GM19035 (cell line): ENCODE measurements at regions not wholly inside any gene's neighbourhood (a gene's known extent, or its start where the extent isn't known, plus 50 kb on each side); places are given as distances from the start of the nearest gene placed in this dataset.

Experiments
- ATAC-seq: cut with Tn5 transposase; IDR thresholded peaks from one replicate; pipeline ENCODE4 v1.9.1; 2021; ENCODE audit not compliant: unreplicated experiment

DNA sequence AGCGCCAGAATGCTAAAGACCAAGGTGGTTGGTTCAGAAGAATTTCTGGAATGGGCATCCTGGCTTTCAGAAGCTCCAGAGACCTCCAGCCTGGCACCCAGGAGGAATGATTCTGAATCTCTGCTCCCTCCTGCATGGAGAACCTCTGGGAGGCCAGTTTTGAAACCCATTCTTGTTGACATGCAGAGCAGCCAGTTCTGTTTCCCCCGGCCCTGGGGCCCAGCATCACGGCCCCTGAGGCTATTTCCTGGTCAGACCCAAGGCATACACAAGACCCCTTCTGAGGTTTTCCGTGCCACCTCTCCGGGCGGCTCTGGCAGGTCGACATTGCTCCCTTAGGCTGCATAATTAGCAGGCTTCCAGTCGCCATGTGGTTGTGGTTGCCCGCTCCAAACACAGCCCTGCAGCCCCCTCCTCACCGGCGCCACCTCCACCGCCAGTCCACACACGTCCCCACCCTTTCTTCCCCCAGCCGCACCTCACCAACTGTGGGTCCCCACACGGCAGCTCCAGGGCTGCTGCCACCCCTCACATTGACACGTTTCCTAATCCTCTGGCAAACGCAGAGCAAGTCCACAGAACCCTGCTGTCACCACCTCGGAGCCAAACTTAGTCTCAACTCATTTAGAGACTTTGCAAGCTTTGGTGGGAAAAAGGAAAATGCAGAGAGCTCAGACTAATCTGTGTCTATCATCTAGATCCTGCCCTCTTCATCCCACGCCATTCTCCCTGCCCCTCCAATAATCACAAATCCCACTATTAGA lies 367.1 kb downstream of the SOX9 start:
- no peak for ATAC-seq

DNA sequence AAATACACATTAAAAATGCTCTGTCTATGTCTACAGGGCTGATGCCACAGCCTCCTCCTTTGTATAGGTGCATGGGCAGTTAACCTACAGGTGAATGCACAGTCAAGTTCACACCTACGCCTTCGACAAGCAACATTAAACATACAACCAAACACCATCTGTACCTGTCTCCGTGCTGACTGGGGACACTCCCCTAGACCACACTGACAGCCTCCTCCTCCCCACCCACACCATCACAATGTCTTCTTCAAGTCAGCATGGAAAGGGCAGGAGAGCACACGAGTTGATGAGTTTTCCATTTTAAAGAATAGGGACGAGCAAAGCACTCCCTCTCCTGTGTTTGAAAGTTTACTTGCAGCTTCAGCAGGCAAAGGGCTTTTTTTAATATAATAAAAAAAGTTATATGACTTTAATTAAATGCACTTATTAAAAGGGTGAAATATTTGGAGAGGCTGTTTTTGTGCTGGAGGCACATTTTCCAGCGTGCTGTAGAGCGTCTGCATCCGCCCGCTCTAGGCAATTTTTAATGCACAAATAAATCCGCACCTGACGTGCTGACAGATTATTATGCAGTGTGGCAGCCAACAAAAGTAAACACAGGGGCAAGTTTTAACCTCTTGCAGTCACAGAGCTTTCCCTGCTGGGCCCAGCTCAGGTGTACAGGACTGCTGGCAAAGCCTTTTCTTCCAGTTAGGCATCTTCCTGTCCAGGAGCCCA lies 367.9 kb downstream of the SOX9 start:
- no peak for ATAC-seq

DNA sequence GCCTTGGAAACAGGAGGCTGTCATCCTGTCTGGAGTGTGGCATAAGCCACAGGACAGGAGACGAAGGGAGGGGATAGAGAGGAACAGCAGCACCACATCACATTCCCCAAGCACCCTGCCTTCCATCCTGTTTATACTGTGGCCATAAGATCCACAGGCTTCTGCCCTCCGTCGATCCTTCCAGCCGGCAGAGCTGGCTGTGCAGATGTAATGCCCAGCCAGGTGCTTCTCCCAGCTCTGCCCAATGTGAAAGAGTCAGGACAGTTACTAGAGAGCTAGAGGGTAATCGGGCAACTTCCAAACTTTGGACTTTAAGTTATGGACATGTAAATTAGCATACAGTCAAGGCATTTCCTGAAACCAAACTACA lies 368.4 kb downstream of the SOX9 start:
- ATAC-seq: no peak

GRCh38 chr17:72491102-72491501 lies 370.3 kb downstream of the SOX9 start:
- ATAC-seq: no peak

DNA sequence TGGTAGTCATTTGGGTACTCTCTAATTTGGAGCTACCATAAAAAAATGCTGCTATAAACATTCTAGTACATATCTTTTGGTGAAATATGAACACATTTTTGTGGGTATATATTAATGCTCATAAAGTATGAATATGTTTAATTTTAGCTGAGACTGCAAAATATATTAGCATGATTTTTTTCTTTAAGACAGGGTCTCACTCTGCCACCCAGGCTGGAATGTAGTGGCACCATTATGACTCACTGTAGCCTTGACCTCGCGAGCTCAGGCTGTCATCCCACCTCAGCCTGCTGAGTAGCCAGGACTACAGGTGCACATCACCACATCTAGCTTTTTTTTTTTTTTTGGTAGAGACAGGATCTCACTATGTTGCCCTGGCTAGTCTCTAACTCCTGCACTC lies 371.7 kb downstream of the SOX9 start:
- ATAC-seq: no peak

- no peak for ATAC-seq
These were observed 372.1 kb downstream of the SOX9 start for GRCh38 chr17:72492941-72493340.

- no peak for ATAC-seq
These were observed 373.7 kb downstream of the SOX9 start for GRCh38 chr17:72494566-72494965.

- ATAC-seq: no peak
These were observed 375.6 kb downstream of the SOX9 start for GRCh38 chr17:72496461-72496860.

DNA sequence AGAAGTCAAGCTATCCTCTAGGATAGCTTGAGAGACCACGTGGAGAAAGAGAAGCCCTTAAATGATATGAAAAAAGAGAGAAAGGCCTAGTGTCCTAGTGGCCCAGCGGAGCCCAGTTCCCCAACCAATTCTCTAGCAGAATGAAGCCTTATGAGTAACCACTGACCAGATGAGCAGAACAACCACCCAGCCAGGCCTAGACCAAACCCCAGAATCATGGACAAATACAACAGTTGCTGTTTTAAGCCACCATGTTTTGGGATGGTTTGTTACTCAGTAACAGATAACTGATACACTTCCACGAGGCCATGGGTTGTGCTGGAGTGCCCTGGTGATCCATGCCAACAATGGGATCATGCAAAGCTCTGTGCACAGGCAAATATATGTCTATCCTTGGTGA lies 377.1 kb downstream of the SOX9 start:
- no peak for ATAC-seq

DNA sequence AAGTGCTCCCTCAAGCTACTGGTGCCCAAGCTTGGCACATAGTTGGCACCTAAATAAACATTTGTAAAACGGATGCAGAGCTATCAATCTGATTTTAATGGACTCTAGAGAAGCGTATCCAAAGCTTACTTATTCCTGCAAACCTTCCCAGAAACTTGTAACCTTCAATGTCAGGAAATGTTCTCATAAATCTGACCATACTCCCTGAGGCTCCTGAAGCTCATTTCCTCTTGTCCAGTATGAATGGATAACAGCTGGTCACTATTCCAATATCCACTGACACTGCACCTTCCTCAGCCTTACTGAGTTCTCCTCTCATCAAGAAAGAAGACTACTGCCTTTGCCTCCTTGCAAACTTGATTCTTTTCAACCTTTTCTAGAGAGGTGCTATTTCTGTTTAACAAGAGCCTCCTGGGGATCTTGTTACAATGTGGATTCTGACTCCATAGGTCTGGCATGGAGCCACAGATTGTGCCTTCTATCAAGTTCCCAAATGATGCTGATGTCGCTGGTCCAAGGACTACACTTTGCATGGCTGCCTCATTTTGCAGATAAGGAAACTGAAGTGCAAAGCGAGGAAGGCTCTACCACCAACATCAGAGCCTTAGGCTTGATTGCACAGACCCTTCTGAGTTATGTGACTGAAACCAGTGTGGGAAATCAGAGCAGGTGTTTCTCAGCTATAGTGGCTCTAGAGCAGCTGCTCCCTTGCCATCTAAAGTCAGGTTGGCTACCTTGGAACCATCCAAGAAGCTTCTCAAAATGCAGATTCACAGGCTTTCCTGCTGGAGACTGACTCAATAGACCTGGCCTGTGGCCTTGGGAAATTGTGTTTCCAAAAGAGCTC lies 377.8 kb downstream of the SOX9 start:
- no peak for ATAC-seq

DNA sequence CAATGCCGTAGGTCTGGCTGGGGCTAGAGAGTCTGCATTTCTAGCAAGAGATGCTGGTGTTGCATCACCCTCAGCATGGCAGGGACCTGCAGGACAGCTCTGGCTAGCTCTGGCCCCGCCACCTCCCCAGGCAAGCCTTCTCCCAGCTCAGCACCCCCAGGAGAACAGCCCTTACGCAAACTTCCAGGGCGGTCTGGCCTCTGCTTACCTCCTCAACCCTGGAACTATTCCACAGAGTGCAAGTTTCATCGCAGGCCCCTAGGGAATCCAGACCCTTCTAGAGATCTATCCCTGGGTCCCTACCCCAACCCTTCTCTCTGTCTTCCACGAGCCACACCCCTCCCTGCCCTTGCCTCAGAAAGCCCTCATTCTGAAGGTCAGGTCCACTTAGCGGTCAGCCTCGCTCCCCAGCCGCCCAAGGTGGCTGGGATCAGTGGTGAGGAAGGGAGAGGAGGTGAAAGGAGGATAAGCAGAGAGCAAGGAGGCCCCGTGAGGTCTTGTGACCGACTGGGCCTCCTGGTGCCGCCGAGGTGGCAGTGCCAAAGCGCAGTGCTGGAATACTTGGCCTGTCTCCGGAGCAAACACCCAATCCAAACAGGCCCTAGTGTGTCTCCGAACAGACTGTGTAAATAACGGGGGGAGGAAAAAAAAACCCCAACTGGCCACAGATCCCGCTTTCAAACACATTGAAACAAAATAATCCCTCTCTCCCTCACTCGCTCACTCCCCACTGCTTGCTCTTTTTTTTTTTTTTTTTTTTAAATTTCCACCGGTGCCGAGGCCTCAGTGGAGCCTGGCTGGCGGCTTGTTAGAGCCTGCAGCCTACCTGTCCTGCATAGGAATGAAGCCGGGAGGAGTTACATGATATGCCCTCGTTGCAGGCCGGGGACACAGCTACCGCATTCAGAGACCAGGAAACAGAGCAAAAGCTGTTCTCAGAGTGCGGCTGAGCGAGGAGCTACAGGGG lies 380.9 kb downstream of the SOX9 start:
- ATAC-seq: no peak

DNA sequence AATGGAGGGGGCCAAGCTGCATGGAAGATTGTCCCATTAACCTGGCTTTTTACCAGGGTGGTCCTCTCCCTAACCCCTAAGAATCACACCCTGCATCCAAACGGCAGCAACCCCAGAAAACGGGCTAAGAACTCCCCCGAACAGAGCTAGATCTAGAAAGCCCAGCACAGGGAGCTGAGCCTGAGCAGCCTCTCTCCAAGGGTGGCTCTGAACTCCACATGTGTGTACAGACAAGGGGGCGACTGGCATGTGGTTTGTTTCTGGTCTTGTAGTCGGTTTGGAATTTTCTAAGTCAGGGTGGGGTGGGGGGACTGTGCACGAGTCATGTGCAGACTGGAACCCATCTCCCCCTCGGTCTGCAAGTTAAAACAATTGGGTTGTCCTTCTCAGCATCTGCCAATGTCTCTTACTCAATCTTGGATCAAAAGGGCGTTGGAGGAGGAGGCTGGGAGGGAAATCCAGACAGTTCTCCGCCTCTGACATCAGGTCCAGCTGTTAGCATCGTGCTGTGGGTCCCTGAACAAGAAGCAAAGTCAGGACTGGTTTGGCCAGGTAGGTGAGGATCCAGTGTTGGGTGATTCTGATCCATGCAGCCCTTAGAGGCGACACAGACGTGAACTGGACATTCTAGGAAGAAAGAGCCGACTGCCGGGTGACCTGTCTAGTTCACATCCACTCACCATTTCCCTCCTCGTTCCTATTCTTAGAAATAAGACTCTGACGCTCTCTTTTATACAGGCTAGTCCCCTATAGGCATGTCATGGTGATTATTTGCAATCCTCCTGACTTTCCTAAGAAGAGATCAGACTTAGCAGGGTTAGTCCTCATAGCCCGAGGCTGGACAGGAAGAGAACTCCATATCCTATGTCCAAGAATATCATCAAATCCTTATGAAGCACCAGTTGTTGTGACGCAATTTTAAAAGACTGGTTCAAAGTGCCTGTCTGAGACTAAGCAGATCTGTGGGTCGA lies 381.8 kb downstream of the SOX9 start:
- ATAC-seq: no peak

DNA sequence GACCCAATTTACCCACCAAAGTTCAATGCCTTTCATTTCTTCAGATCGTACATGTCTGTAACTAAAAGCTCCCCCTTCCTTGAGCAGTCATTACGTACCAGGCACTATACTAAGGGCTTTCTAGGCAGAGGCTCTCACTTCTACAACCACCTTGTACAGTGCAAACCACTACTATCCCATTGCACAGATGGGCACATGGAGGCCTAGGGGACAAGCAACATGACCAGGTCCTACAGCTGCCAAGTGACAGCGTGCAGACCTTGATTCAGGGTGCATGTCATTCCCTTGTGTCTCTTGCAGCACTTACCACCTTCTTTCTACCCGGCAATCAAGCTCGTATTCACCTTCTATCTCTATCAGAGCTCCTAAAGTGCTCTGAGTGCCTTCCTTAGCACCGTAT lies 382.7 kb downstream of the SOX9 start:
- ATAC-seq: no peak

GRCh38 chr17:72504783-72505182 lies 384.0 kb downstream of the SOX9 start:
- no peak for ATAC-seq

DNA sequence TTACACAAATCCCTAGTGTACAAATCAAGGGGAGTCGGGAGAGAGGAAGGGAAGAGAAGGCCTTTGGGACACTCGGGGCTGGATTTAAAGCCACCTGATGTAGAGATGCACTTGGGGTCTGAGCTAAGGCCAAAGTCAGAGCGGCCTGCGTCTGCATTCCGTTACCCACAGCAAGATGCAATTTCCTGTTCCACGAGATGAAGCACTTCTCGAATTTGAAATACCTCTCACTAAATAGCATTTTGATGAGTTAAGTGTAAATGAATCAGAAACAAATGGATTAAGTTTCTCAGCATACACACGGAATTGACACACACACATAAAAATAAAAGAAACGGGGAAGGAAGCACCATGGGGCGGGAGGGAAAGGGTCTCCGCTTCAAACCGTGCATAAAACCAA lies 386.0 kb downstream of the SOX9 start:
- no peak for ATAC-seq

GRCh38 chr17:72507370-72507769 lies 386.6 kb downstream of the SOX9 start:
- ATAC-seq: no peak

DNA sequence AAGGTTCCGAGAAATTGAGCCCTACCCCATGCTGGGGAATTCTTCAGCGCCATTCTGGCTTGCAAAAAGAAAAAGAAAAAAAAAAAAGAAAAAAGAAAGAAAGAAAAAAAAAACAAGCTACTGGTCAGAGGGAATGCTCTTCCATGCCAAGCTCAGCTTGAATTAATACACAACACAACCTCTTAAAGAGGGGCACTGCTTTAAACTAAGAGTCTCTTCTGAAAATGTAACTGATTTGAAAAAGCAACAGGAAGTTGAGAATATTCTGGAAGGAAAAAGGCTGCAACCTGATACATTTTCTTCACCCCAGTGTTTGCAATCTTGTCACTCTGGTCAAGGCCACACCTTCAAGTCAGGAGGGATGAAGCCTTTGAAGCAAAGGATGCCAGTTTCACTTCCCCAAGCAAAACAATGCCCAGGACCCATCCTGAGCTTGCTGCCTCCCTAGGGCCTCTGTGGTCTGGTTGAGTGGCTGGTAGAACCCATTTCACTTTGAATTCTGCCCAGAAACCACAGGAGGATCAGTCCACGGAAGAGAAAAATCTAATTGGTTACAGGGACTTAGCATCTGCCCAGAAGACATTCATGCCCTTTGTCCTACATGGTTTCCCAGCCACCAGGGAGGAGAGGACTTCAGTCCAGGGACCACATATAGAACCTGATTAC lies 389.7 kb downstream of the SOX9 start:
- ATAC-seq: no peak

GRCh38 chr17:72511242-72511641 lies 390.4 kb downstream of the SOX9 start:
- no peak for ATAC-seq

- ATAC-seq: no peak
These were observed 391.1 kb downstream of the SOX9 start for GRCh38 chr17:72511874-72512273.
